Eye (tissue), 1 donor: ENCODE measurements at regions not wholly inside any gene's neighbourhood (a gene's known extent, or its start where the extent isn't known, plus 50 kb on each side); places are given as distances from the start of the nearest gene placed in this dataset.

ENCODE experiments used
- DNase-seq: peaks from one replicate; pipeline ENCODE4 v3.0.0-alpha.2; 2015

DNA sequence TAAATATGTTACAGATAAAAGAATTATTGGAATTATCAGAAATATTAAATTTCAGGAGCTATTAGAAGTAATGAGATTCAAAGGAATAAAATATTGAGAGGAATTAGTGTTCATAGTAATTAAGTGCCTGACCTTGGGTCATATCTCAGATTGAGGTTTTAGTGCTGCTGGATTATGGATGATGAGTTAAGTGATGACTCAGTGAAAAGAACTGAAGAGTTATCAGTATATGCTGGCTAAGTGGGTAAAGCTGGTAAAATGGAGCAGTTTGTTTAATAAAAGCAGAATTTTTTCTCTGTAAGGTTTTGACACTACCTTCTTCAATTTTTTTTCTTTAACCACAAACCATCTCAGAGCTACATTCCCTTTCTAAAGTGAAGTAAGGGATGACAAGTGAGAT is 206.7 kb downstream of the MANEA start:
- DNase-seq: no peak

DNA sequence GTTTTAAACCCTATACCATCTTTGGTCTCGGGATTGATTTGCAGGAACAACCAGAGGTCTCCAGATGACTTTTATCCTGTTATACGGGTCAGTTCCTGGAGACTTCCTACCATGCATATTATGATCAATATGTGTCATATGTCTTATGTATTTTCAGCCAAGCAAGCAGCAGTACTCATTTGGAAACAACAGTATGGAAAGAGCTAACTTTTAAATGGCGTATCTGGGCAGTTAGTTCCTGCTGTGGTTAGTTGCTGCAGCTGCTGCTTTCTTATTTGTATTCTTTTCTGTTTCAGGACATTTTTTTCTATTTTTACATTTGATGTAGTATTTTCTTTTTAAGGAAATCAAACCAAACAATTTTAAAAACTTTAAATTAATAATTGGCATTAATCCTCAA is 207.5 kb downstream of the MANEA start:
- DNase-seq: peak; percentile 22

DNA sequence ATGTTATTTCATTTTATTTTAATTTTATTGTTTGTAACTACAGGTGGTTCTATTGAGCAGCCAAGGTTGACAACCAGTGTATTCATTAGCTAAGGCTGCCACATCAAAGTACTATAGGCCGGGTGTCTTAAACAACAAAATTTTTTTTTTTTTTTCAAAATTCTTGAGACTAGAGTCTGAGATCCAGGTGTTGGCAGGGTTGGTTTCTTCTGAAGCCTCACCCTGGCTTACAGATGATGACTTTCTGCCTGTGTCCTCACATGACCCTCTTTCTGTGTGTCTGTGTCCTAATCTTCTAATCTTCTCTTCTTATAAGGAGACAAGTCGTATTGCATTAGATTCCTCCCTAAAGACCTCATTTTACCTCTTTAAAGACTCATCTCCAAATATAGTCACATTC is 208.4 kb downstream of the MANEA start:
- DNase-seq: no peak

DNA sequence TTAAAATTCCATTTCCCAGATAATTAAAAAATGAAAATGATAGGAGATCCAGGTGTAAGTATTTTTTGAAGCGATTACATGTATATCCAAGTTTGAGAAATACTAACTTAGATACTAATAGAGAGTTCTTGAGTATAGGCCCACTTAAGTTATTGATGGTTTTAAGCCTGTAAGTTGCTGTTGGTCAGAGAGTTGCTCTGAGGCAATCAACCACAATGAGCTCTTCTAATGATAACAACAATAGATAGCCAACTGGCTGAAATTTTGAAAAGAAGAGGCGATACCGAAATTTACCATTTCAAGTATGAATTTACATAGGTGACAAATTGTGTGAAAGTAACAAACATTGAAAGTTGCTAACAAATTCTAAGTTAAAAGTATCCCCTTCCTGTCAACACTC is 209.5 kb downstream of the MANEA start:
- no peak for DNase-seq

DNA sequence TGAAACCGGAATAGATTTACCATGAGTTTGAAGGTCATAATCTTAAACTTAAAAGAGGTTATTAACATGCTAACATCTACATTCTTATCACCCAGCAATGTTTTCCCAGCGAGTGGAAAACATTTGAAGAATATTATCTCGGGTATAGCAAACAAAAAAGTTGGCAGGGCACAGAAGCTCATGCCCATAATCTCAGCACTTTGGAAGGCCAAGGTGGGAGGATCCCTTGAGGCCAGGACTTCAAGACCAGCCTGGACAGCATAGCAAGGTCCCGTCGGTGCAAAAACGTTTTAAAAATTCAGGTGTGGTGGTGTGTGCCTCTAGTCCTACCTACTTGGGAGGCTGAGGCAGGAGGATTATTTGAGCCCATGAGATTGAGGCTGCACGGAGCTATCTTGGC is 213.5 kb downstream of the MANEA start:
- no peak for DNase-seq

DNA sequence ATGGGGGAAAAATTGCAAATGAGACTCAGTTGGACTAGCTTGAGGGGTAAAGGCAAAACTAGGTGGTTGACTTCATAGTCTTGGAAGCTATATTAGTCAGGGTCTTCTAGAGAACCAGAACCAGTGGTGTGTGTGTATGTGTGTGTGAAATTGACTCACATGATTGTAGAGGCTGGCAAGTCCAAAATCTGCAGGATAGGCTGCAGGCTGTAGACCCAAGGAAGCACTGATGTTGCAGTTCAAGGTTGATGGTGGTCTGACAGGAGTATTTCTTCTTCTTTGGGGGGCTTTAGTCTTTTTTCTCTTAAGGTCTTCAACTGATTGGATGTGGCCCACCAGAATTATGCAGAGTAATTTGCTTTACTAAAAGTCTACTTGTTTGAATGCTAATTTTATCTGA is 217.4 kb downstream of the MANEA start:
- no peak for DNase-seq

DNA sequence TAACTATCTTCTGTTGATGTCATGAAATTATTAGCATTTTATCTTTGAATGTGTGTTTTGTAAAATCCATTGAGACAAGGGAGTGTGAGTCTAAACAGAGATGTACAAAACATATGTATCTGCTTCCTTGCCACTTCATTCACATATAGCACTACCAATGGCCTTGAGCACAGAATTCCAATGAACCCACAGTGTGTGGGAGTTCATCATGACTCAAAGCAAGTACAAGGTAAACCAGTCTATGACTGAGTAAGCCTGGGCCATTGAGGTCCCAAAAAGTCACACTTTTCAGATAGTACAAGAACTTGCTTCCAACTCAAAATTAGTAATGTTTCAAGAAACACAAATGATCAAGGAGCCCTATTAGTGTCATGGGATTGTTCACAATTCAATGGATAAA is 218.6 kb downstream of the MANEA start:
- DNase-seq: no peak

DNA sequence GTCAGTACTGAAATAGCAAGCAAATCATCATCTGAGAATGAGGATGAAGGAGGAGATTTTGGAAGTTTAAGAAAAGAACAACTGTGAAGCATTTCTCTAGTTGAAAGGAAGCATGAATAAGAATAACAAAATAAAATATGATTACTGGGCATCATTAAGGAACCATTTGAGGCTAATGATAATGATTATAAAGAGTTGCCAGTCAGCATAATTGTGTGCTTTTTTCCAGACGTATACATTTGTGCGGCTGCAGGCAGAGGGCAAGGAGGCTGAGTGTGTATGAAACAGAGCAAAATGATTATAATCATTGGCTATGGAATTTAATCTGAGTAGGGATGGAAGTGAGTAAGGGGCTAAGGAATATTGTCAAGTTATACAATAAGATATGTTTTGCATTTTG is 218.7 kb upstream of the FUT9 start:
- DNase-seq: no peak

DNA sequence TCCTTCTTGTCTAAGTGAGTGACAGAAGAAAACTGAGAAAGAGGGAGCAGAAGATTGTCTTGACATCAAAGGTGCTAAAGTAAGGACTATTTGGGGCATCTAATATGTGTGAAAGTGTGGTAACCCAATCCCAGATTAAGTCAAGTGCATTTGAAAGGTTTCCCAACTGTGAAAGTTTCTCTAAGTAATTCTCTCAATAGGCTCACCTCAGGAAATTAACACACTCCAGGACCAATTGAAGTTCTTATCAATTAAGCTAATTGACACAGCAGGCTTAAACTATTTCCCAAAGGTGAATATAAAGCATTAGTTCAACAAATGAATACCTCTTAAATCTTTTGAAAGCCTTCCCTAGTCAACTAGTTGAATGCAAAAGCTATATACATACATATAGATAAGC is 212.8 kb upstream of the FUT9 start:
- no peak for DNase-seq

DNA sequence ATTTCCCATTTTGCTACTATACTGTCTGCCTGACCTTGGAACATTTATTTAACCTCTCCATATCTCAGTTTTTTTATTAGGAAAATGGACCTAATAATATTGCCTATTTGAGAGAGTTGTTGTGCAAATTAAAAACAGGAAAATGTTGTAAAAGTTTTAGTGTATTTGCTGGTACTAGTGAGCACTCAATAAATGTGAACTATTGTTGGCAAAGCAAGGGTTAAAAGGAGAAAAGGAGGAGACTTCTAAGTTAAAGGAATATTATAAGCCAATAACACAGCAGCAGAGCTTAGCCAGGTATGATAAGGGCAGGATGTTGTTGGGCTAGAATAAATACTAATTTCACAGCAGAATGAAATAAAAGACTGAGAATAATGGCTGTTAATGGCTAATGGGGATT is 211.9 kb upstream of the FUT9 start:
- no peak for DNase-seq

DNA sequence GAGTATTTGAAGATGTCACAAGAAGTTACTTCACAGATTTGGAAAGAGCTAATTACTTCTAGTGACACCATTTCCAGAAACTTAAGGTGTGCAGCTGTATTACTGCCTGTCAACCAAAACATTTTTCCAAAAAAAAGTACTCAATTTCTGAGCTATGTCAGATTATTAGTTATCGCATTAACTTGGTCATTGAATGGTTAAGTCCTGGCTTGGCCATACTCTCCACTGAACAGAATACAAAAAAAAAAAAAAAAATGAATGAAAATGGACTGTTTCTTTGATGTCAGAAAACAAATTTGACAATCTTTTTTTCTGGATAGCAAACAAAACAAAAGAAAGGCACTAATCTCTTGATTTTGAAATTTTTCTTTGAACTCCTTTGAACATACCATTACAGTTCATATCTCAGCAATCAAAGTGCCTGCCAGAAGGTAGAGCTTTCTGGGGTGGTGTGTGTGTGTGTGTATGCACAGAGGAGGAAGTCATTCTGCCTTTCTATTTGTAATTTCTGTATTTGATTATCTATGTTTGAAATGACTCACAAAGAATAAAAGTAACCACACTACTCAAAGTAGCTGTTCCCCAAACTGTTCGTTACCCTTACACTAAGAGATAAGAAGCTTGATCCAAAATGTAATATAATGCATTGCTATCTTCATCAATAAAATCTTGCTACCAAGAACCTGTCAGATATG is 210.8 kb upstream of the FUT9 start:
- DNase-seq: no peak

DNA sequence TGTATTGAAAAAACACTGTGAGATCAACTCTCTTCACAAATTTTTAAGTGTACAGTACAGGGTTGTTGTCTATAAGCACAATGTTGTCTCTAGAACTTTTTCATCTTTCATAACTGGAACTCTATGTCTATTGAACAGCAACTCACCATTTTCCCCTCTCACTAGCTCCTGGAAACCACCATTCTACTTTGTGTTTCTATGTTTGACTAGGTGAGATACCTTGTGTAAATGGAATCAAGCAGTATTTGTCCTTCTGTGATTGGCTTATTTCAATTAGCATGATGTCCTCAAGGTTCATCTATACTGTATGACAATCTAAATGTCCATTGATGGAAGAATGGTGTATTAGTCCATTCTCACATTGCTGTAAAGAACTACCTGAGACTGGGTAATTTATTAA is 210.1 kb upstream of the FUT9 start:
- no peak for DNase-seq

DNA sequence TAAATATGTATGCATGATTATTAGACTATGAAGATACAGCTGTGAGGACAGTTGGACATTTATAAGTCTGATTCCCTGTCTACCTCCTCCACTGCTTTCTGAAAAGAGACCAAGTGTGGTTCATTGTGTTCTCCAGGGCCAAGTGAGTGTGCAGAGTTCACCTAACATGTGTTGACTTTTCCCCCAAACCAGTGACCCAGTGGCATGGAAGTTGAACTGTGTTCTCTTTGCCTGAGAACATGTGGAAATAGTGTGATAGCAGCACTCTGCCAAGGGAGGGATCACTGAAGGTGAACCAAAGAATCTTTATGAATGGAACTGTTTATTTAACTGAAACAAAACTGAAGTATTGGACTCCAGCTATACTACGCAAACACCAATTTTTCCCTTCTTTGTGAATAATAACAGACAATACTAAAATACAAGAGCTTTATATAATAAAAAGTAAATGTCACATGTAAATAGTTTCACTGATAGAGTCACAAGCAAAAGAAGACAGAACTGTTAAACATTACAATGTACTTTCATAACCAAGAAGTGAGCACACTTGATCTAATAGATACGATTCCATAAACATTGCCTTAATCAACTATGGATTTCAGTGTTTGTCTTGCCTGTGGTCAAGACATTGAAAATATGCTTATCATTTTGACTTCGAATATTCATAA is 200.3 kb upstream of the FUT9 start:
- DNase-seq: no peak

DNA sequence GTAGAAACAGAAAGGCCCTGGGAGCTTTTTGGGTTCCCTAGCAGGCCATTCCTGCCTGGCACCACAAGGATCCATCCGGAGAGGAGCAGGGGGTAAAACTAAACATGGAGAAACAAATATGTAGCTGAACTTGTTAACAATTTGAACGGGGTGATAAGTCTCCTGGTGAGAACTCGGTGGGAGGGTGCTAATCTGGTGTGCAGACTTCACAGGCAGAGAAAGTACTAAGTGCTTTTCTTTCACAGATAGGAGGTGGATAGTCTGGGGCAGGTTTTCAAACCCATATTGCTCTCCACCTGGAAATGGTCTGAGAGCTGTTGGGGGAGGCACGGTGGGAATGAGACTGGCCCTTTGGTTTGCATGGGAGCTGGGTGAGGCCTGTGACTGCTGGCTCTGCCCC is 196.3 kb upstream of the FUT9 start:
- DNase-seq: no peak

DNA sequence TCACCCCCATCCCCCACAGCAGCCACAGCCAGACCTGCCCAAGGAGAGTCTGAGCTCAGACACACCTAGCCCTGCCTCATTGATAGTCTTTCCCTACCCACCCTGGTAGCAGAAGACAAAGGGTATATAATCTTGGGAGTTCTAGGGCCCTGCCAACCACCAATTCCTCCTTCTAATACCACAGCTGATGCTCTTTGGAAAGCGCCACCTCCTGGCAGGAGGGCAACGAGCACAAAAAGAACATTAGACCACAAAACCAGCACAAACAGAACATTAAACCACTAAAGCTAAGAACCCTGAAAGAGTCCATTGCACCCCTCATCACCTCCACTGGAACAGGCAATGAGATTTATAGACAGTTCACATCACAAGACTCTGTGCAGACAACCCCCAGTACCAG is 195.8 kb upstream of the FUT9 start:
- DNase-seq: no peak

DNA sequence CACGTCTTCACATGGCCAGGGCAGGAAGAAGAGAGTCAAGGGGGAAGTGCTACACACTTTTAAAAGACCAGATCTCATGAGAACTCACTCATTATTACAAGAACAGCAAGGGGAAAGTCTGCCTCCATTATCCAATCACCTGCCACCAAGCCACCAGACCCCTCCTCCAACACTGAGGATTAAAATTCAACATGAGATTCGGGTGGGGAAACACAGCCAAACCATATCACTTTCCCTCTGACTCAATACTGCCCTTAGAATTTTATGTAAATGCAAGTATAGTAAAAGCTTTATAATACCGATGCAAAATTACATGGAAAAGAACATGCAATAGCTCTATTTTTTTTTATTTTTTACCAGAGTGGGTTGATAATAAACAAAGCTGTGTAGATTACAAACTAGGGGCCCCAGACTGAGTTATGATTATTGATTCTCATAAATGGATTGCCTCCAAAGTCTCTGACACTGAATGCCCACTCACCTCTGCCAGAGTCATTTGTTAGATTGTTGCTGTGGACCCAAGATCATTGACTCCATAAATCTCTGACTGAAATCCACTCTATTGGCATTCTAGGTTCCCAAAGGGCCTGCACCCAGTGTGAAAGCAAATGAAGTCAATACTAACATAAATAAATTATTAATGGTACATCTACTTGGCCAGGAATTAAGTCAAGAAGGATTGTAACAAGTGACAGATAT is 184.8 kb upstream of the FUT9 start:
- DNase-seq: peak; percentile 10

DNA sequence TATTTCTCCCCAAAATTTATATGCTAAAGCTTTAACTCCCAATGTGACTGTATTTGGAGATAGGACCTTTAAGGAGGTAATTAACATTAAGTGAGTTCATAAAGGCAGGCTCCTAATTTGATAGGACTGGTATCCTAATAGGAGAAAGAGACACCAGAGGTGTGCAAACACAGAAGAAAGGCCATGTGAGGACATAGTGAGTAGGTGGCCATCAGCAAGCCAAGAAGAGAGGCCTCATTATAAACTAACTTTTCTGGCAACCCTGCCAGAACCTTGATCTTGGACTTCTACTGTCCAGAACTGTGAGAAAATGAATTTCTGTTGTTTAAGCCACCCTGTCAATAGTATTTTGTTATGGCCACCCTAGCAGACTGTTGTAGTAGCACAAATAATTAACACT is 177.9 kb upstream of the FUT9 start:
- DNase-seq: no peak

DNA sequence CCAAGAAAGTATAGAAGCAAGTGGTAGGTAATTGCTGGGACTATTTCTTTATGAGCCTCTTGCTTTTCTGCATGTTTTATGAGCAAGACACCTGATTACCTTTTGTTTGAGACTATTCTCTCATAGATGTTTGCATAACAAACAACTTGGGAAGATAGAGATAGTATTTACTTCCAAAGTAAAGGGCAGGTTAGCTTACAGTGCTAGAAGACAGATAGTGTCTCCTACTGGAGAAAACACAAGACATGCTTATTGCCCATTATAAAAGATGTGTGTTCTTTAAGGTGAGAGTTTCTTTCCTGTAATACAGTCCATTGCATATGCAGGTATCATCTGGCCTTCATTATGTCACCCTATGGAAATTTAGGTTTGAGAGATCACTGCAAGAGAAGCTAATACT is 174.2 kb upstream of the FUT9 start:
- no peak for DNase-seq

DNA sequence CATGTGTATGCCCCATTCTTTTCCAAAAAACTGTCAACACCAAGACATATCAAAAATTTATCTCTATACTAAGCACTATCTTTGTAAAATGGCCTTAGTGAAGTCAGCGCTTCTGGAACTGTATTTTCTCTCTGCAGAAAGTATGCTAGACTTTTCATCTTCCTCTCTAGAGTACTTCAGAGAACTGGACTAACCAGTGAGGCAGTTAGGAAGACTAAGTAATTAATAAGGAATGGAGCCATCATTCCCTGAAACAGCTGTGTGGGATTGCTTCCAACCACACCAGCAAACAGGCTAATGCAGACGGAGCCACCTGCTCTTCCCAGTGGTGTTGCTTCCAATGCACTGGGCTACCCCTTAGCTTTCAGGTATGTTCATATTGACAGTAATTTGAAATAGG is 169.1 kb upstream of the FUT9 start:
- DNase-seq: no peak

DNA sequence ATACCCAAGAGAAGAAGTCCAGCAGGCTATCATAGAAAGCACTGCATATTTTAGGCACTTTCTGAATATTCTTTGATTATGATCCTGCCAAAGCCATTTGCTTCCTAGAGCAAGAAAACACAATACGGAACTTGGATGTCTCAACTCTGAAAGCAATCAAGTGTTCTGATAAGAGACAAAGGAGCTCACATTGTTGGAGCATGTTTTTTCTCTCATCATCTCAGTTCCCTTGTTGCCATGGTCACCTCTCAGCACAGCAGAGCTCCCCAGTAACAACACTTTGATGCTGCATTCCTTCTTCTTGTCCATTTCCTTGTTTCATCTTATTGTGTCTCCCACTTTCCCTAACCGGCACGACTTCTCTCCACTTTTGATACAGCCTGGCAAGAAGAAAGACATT is 168.7 kb upstream of the FUT9 start:
- peak; percentile 77 for DNase-seq

DNA sequence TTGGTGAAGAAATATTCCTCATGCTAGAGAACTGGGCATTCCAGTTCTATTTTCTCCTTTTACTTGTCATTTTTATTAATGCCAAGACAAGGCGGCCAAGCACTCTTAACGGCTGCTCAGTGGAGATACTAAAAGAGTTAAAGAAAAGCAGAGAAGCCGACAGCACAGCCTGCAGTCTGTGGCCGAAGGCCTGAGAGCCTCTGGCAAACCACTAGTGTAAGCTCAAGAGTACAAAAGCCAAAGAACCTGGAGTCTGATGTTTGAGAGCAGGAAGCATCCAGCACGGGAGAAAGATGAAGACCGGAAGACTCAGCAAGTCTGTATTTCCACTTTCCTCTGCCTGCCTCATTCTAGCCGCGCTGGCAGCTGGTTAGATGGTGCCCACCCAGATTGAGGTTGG is 167.1 kb upstream of the FUT9 start:
- peak; percentile 27 for DNase-seq

DNA sequence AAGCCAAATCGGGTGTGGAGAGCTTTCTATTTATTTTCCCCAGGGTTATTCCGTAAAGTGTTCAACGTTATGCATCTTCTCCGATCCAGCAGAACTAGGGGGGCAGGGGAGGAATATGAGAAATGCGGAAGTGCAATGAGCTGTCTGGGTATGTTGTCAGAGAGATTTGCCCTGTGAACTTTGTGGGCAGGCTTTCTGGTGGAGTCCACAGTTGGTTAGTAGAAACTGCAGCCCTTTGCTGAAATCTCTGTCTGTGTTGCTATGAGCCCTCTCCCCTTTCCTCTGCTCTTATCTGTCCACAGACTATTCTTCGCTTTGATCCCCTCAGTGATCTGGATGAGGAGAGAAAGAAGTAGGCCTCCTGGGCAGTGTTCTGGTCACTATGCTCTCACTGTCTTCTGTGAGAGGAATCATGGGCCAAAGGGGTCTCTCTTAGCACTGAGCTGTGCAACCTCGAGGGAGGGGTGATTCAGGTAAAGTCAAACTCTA is 158.9 kb upstream of the FUT9 start:
- DNase-seq: no peak

DNA sequence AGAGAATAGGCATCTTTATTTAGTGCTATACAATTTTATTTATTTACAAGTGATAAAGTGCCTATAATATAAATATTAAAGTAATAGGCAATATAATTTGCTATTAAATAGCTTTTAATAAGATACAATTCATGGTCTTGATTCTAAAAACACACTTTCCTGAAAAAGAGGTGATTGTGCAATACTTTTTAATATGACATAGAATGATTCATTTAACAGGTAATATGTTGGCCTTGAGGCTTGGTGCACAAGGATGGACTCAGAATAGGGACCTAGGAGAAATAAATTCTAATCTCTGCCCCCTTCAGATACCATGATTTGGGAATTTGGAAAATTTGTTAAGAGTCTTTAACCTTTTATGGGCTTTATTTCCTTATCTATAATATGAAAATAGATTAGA is 149.9 kb upstream of the FUT9 start:
- DNase-seq: no peak

DNA sequence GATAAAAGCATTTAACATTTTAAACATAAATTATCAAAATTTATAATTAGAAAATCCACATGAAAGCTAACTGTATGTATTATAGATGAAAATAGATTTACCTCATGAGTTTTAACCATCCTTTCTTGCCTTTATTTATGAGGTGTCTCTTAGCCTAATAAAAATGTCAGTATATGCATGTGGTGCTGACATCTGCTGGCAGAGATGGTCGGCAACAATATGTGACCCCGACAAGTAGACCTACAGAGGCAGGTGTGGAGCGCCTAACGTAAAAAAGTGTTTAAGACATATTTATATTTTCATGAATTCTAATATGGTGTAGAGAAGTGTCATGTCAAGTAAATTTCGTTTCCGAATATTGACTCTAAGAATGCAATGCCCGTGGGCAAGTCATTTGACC is 149.0 kb upstream of the FUT9 start:
- peak; percentile 26 for DNase-seq
